Rectal smooth muscle tissue (tissue), 1 donor: ENCODE measurements at regions not wholly inside any gene's neighbourhood (a gene's known extent, or its start where the extent isn't known, plus 50 kb on each side); places are given as distances from the start of the nearest gene placed in this dataset.
"Not testable (repeated sequence)": the region's sequence is repeated elsewhere in the genome, so short reads cannot be mapped to it uniquely, and the experiment has no call there.

Experiments used
- H3K27ac ChIP-seq: one replicate; pipeline ENCODE4 v1.7.0; 2013; ENCODE audit warnings: low read depth, low read length, inconsistent platforms
- H3K27me3 ChIP-seq: one replicate; pipeline ENCODE4 v1.7.0; 2013; ENCODE audit warnings: low read length; ENCODE audit not compliant: control insufficient read depth, insufficient read depth
- H3K36me3 ChIP-seq: one replicate; pipeline ENCODE4 v1.7.0; 2013; ENCODE audit warnings: low read length; ENCODE audit not compliant: control insufficient read depth, insufficient read depth
- H3K4me1 ChIP-seq: one replicate; pipeline ENCODE4 v1.7.0; 2013; ENCODE audit warnings: low read length; ENCODE audit not compliant: control insufficient read depth, insufficient read depth
- H3K4me3 ChIP-seq: one replicate; pipeline ENCODE4 v1.7.0; 2013; ENCODE audit warnings: low read length
- H3K9ac ChIP-seq: one replicate; pipeline ENCODE4 v1.7.0; 2013; ENCODE audit warnings: low read length

GRCh38 chr2:61750624-61751023, 103.2 kb downstream of the FAM161A start:
- Histone ChIP-seq H3K9ac (no peak overlapping the region), H3K36me3 (no peaks in the 10 kb centered on the region), H3K27me3 (no peaks in the 10 kb centered on the region), H3K4me3 (no peak overlapping the region), H3K27ac (no peak overlapping the region), H3K4me1 (no peaks in the 10 kb centered on the region)

DNA sequence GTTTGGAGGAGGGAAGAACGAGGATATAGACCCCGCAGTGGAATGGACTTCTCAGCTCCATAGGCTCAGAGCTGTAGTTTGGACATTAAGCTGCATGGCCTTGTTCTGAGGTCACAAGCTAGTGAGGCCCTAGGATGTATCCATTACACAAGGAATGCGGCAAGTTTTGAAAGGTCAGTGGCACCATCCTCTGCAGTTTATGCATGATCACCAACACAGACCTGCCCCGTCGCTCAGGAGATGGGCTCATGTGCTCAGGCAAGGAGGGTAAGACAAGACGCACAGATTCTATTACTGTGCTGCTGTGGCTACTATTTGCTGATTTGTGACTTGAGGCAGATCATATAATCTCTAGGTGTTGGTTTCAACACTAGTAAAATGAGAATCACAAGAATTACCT, 110.9 kb downstream of the FAM161A start:
- Histone ChIP-seq H3K4me3 (no peak overlapping the region), H3K27ac (no peak overlapping the region), H3K4me1 (no peaks in the 10 kb centered on the region), H3K27me3 (no peaks in the 10 kb centered on the region), H3K36me3 (no peaks in the 10 kb centered on the region), H3K9ac (no peak overlapping the region)

DNA sequence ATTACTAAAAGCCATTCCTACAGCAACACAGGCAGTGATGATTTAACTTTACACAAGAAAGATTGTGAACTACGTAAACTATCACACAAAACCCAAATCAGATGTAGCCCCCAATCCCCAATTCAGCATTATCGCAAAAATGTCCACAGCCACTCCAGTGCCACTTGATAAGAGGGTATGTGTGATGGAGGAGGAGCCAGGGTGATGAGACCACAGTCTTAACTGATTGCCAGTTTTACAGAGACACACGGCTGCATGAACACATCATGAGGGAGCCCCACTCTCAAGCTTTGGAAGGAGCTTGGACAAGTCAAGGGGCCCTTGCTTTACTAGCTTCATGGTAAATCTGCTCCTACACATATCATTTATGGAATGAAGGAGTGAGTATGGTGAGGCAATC, 116.0 kb downstream of the FAM161A start:
- no peak overlapping the region for H3K27ac ChIP-seq
- H3K27me3 ChIP-seq = no peaks in the 10 kb centered on the region
- no peak overlapping the region for H3K4me3 ChIP-seq
- H3K9ac ChIP-seq = no peak overlapping the region
- H3K4me1 ChIP-seq = no peaks in the 10 kb centered on the region
- H3K36me3 ChIP-seq = no peaks in the 10 kb centered on the region

DNA sequence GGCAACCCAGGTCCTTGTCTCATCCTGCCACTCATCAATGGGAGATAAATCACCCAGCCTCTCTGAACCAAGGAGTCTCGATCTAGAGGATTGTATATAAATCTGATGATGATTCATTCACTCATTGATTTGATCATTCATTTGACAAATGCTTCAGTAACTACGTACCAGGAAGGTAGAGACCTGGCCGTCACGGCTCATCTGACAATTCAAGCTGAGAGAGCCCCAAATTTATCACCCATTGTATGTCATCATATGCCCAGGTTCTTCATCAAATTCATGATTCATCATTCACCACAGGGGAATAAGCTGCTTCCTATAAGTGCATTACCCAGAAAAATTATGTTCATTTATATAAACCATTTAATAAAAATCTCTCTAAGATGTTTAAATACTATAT, 116.9 kb downstream of the FAM161A start:
- no peak overlapping the region for H3K27ac ChIP-seq
- no peak overlapping the region for H3K9ac ChIP-seq
- no peak overlapping the region for H3K4me3 ChIP-seq
- no peaks in the 10 kb centered on the region for H3K4me1 ChIP-seq
- H3K27me3 ChIP-seq = no peaks in the 10 kb centered on the region
- no peaks in the 10 kb centered on the region for H3K36me3 ChIP-seq

- Histone ChIP-seq H3K27me3 (no peaks in the 10 kb centered on the region), H3K9ac (no peak overlapping the region), H3K27ac (no peak overlapping the region), H3K4me3 (no peak overlapping the region), H3K4me1 (no peaks in the 10 kb centered on the region), H3K36me3 (no peaks in the 10 kb centered on the region)
Observed at GRCh38 chr2:61733563-61733962, 120.3 kb downstream of the FAM161A start.

DNA sequence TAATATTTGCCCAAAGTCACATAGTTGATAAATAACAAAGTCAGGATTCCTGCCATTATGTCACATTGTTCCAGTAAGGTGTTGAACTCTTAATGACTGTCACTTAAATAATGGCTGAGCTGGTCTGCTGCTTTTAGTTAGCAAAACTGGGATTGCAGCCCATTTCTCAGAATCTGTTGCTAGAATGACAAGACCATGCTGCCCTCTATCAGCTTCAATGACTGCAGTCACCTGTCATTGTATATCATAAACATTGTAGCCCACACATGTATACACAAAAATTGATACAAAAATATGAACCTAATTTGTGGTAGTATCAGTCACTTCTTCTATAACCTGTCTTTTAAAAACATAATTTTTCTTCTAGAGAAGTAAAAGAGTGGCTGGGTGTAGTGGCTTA, 121.1 kb downstream of the FAM161A start:
- Histone ChIP-seq H3K36me3 (no peaks in the 10 kb centered on the region), H3K4me1 (no peaks in the 10 kb centered on the region), H3K27me3 (no peaks in the 10 kb centered on the region), H3K9ac (no peak overlapping the region), H3K4me3 (no peak overlapping the region), H3K27ac (no peak overlapping the region)

DNA sequence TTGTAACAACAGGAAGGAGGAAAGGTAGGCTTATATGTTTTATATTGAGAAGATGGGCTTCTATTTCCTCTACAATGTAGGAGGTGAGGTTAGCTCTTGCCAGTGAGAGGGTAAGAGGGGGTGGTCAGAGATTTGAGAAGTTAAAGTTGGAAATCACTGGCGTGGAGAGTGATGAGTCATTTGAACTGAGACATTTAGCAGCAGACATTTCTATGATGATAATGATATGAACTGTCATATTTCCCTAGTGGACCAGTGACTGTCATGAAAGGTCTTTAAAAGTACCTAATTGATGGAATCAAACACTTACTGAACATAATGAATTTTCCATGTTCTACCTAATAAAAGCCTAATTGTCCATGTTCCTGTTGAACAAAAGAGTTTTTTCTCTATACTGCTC, 126.1 kb downstream of the FAM161A start:
- no peak overlapping the region for H3K4me3 ChIP-seq
- H3K27me3 ChIP-seq = no peaks in the 10 kb centered on the region
- H3K36me3 ChIP-seq = no peaks in the 10 kb centered on the region
- H3K27ac ChIP-seq = no peak overlapping the region
- no peaks in the 10 kb centered on the region for H3K4me1 ChIP-seq
- no peak overlapping the region for H3K9ac ChIP-seq

DNA sequence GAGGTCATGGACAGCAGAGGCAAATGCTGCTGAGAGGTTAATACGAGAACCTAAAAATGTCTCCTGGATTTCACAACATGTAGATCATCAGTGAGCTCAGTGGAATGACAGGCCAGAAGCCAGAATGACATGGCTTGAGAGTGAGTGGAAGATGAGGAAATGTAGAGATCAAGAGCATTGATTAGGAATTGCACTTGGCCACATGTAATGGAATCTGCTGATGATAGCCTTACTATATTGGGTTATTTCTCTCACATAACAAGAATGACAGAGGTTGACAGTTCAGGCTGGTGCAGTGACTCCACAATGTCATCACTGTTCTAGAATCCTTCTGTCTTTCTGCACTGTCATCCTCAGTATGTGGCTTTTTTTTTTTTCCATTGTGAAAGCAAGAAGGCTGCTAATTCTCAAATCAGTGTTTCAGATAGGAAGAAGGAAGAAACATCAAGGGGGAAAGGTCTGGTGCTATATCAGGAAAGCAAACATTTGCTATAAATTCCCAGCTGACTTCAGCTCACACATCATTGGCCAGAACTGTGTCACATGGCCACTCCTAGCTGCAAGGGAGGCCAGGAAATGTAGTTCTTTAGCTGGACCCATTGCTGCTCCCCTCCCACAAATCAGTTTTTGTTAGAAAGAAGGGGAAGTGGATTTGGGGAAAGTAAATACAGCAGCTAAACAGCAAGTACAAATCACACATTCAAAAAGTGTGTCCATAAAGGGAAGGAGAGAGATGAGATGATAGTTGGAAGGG, 127.2 kb downstream of the FAM161A start:
- no peak overlapping the region for H3K27ac ChIP-seq
- H3K4me3 ChIP-seq = no peak overlapping the region
- no peaks in the 10 kb centered on the region for H3K36me3 ChIP-seq
- H3K4me1 ChIP-seq = no peaks in the 10 kb centered on the region
- no peaks in the 10 kb centered on the region for H3K27me3 ChIP-seq
- no peak overlapping the region for H3K9ac ChIP-seq

GRCh38 chr2:61723364-61723763, 130.5 kb downstream of the FAM161A start:
- not testable (repeated sequence) for H3K4me3 ChIP-seq, H3K4me1 ChIP-seq, H3K27ac ChIP-seq, H3K9ac ChIP-seq, H3K27me3 ChIP-seq, H3K36me3 ChIP-seq

GRCh38 chr2:61722800-61723199, 131.1 kb downstream of the FAM161A start:
- H3K4me3 ChIP-seq = no peak overlapping the region
- no peaks in the 10 kb centered on the region for H3K36me3 ChIP-seq
- H3K9ac ChIP-seq = no peak overlapping the region
- H3K27me3 ChIP-seq = no peaks in the 10 kb centered on the region
- no peaks in the 10 kb centered on the region for H3K4me1 ChIP-seq
- no peak overlapping the region for H3K27ac ChIP-seq

GRCh38 chr2:61722318-61722717, 131.5 kb downstream of the FAM161A start:
- Histone ChIP-seq H3K9ac (no peak overlapping the region), H3K27me3 (no peaks in the 10 kb centered on the region), H3K36me3 (no peaks in the 10 kb centered on the region), H3K4me1 (no peaks in the 10 kb centered on the region), H3K27ac (no peak overlapping the region), H3K4me3 (no peak overlapping the region)

DNA sequence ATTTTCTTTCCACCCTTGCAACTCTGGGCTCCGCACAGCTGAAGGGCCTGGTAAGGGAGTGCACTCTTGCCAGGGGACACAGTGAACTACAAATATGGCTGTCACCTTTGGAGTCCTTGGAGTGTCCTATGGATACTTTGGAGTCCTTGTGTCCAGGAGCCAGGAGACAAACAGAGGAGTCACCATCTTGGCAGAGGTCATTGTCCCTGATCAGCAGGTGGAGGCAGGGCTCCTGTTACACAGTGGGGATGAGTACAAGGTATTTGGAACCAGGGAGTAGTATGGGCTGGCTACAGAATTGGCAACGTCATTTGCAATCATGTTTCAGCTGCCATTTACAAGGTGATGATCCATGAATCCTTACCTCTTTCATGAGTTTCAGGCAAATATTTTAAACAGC, 132.5 kb downstream of the FAM161A start:
- H3K4me3 ChIP-seq = no peak overlapping the region
- no peaks in the 10 kb centered on the region for H3K27me3 ChIP-seq
- no peaks in the 10 kb centered on the region for H3K36me3 ChIP-seq
- H3K27ac ChIP-seq = no peak overlapping the region
- H3K9ac ChIP-seq = no peak overlapping the region
- H3K4me1 ChIP-seq = no peaks in the 10 kb centered on the region

DNA sequence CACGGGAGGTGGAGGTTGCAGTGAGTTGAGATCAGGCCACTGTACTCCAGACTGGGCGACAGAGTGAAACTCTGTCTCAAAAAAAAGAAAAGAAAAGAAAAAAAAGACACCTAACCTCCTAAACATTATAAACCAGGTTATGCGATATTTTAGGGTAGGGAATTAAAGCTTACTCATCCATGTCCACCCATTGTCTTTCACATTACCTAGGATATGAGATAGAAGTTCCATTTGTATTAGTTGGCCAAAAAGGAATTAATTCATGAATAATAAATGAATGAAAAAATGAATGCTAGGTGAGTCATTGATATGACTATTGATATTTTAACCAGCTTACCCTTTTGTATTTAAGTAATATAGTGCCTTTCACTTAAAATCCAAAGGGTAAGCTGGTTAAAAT, 132.9 kb downstream of the FAM161A start:
- Histone ChIP-seq H3K9ac (no peak overlapping the region), H3K27ac (no peak overlapping the region), H3K4me3 (no peak overlapping the region), H3K27me3 (no peaks in the 10 kb centered on the region), H3K36me3 (no peaks in the 10 kb centered on the region), H3K4me1 (no peaks in the 10 kb centered on the region)
